Heart left ventricle (tissue), 13 donors: ENCODE measurements at regions not wholly inside any gene's neighbourhood (a gene's known extent, or its start where the extent isn't known, plus 50 kb on each side); places are given as distances from the start of the nearest gene placed in this dataset.

Experiments used
- POLR2A ChIP-seq, 2 donors: fragments of 450-650 bp; IDR thresholded peaks; one replicate each; pipeline ENCODE4 v1.6.1; 2017; ENCODE audit warnings: antibody characterized with exemption in 2 of 2, mild to moderate bottlenecking in 2 of 2, moderate library complexity in 2 of 2
- TF ChIP-seq, protein P1 (sequence below), 12 donors: fragments of 200-600 bp; sonication (generic) in 4 of 12; IDR thresholded peaks; one replicate each; pipeline versions ENCODE4 v1.5.0 to v1.8.0; 2018 to 2022; ENCODE audit warnings: antibody characterized with exemption in 12 of 12, mild to moderate bottlenecking in 5 of 12
- donor health status: ischemic (EF 13 %, LVEDD 7.1; RV severe dilation, severe dysfunction).
- donor health status: DM: no; HTN: yes; CAD: no.
- donor health status: DM: no; HTN: no; CAD: no.
- donor health status: ischemic (EF 25% LVEDD 6.9; RV normal size, moderate dysfunction).
- donor health status: ischemic (EF 25% LVEDD 5.7; RV mildly dilated, moderate dysfunction).
- donor health status: ischemic (EF 35%, LVEDD 5.7; RV mildly dilated, moderate dysfunction).
- donor health status: nonischemic (EF 11% LVEDD 7.7; RV severe dilation, severe dysfunction).
- donor health status: DM: yes; HTN: yes; CAD: no.
- donor health status: PGD.
- donor health status: ischemic (EF 29% LVEDD 5.4; RV normal size, mild dysfunction).
- donor health status: nonischemic (EF 23%, LVEDD 6.1; RV moderate dilation, normal function).

GRCh38 chr6:113487489-113488058, 369.6 kb upstream of the MARCKS start:
- TF ChIP-seq, protein P1, sequence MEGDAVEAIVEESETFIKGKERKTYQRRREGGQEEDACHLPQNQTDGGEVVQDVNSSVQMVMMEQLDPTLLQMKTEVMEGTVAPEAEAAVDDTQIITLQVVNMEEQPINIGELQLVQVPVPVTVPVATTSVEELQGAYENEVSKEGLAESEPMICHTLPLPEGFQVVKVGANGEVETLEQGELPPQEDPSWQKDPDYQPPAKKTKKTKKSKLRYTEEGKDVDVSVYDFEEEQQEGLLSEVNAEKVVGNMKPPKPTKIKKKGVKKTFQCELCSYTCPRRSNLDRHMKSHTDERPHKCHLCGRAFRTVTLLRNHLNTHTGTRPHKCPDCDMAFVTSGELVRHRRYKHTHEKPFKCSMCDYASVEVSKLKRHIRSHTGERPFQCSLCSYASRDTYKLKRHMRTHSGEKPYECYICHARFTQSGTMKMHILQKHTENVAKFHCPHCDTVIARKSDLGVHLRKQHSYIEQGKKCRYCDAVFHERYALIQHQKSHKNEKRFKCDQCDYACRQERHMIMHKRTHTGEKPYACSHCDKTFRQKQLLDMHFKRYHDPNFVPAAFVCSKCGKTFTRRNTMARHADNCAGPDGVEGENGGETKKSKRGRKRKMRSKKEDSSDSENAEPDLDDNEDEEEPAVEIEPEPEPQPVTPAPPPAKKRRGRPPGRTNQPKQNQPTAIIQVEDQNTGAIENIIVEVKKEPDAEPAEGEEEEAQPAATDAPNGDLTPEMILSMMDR (IDR thresholded peaks at IDR 0.05), result no peak
- no peak for TF ChIP-seq POLR2A (IDR thresholded peaks at IDR 0.05)
